Tibial nerve (tissue), 4 donors: ENCODE measurements at regions not wholly inside any gene's neighbourhood (a gene's known extent, or its start where the extent isn't known, plus 50 kb on each side); places are given as distances from the start of the nearest gene placed in this dataset.

Source experiments
- DNase-seq, 2 donors: peaks; one replicate each; pipeline ENCODE4 v3.0.0-alpha.2; 2019; ENCODE audit warnings: low spot score in 2 of 2
- H3K27ac ChIP-seq, 4 donors: fragments of 200-600 bp; sonication (generic) in 3 of 4; one replicate each; pipeline ENCODE4 v1.5.1; 2017 to 2019; ENCODE audit warnings: mild to moderate bottlenecking in 1 of 4
- H3K27me3 ChIP-seq, 2 donors: fragments of 200-600 bp; sonication (generic) in 1 of 2; one replicate each; pipeline versions ENCODE4 v1.5.1 to v1.6.0; 2017 to 2019
- H3K36me3 ChIP-seq, 3 donors: fragments of 200-600 bp; sonication (generic); one replicate each; pipeline ENCODE4 v1.5.1; 2018 to 2019
- H3K4me1 ChIP-seq, 4 donors: fragments of 200-600 bp; sonication (generic) in 3 of 4; one replicate each; pipeline ENCODE4 v1.5.1; 2017 to 2019
- H3K4me3 ChIP-seq, 4 donors: fragments of 200-600 bp; sonication (generic) in 3 of 4; one replicate each; pipeline ENCODE4 v1.5.1; 2017 to 2019; ENCODE audit warnings: mild to moderate bottlenecking in 1 of 4, moderate library complexity in 1 of 4
- H3K9me3 ChIP-seq, 4 donors: fragments of 200-600 bp; sonication (generic) in 3 of 4; one replicate each; pipeline ENCODE4 v1.5.1; 2017 to 2019
- CTCF ChIP-seq, 5 experiments: fragments of 200-600 bp in 3 of 5; fragments of 450-650 bp in 2 of 5; sonication (generic) in 3 of 5; IDR thresholded peaks; one replicate each; pipeline ENCODE4 v1.5.1; 2016 to 2019; ENCODE audit warnings: antibody characterized with exemption in 5 of 5, mild to moderate bottlenecking in 3 of 5, moderate library complexity in 2 of 5
- EP300 ChIP-seq, 2 donors: sonication (generic); formaldehyde crosslinking; IDR thresholded peaks; one replicate each; pipeline ENCODE4 v1.6.1; 2017; ENCODE audit warnings: antibody characterized with exemption in 2 of 2, mild to moderate bottlenecking in 1 of 2
- POLR2A ChIP-seq, 2 donors: fragments of 450-650 bp; IDR thresholded peaks; one replicate each; pipeline ENCODE4 v1.6.1; 2017; ENCODE audit warnings: antibody characterized with exemption in 2 of 2, mild to moderate bottlenecking in 2 of 2, moderate library complexity in 2 of 2
- WGBS, 2 donors: methylation state at CpG; one replicate each; pipeline ENCODE4 v1.1.5; 2018; 5-methylcytosine and 5-hydroxymethylcytosine counted together

DNA sequence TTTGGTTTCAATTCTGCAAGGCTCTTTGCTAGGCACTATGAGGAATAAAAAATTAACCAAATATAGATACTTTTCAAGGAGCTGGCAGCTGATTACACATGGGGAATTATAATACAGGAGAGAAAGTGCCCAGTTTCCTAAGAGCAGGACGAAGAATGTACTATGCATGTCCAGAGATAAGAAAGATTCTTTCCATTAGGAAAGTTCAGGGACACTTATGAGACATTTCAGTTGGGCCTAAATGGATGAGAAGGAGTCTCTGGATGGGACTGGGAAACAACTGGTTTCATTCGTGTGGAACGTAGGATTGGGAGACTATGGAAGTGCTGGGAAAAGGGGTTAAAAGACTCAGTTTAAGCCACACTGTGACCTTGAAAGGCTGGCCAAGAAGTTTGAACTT, 63.5 kb upstream of the MROH9 start:
- Histone ChIP-seq H3K4me3 (no peak overlapping the region), H3K27me3 (no peaks in the 10 kb centered on the region), H3K4me1 (peaks cover 0 to 16% (median 0%) of the 10 kb centered on the region in 4 donors), H3K36me3 (no peaks in the 10 kb centered on the region), H3K9me3 (no peaks in the 10 kb centered on the region), H3K27ac (peak overlapping the region in 2 of 4 donors; percentile 18 to 66)
- WGBS, 2 donors = 63 to 65% methylated on average over 3 of the region's 3 CpGs
- TF ChIP-seq EP300 (IDR thresholded peaks at IDR 0.05) = no peak
- TF ChIP-seq POLR2A (IDR thresholded peaks at IDR 0.05) = no peak
- no peak for TF ChIP-seq CTCF (IDR thresholded peaks at IDR 0.05)
- DNase-seq = no peak

DNA sequence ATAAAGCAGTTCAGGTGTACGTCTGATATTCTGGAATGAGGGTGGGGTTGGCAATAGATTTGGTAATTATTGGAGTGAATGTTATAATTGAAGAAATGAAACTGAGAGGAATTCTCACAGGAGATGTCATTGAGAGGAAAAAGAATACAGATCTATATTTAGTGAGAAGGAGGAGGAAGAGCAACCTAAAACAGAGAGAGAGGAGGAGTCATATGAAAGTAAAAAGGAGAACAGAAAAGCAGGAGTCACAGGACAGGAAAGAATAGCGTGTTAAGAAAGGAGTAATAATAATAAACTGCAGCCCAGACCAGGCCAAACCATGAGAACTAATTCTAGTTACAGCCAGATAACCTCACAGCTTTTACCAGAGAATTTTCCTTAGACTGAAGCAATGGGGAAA, 62.7 kb upstream of the MROH9 start:
- no peak overlapping the region for H3K4me3 ChIP-seq
- 54 to 56% methylated on average over 2 of the region's 2 CpGs for WGBS, 2 donors
- no peak for DNase-seq
- peaks cover 0 to 16% (median 0%) of the 10 kb centered on the region in 4 donors for H3K4me1 ChIP-seq
- no peaks in the 10 kb centered on the region for H3K27me3 ChIP-seq
- no peaks in the 10 kb centered on the region for H3K9me3 ChIP-seq
- H3K36me3 ChIP-seq = no peaks in the 10 kb centered on the region
- peak overlapping the region in 1 of 4 donors; percentile 66 for H3K27ac ChIP-seq
- TF ChIP-seq CTCF (IDR thresholded peaks at IDR 0.05) (no peak), POLR2A (IDR thresholded peaks at IDR 0.05) (no peak)

- H3K4me1 ChIP-seq = peaks cover 0 to 16% (median 0%) of the 10 kb centered on the region in 4 donors
- H3K36me3 ChIP-seq = no peaks in the 10 kb centered on the region
- H3K27ac ChIP-seq = no peak overlapping the region
- no peak for DNase-seq
- no peak overlapping the region for H3K4me3 ChIP-seq
- WGBS, 2 donors = 46 to 51% methylated on average over 1 of the region's 1 CpG
- H3K27me3 ChIP-seq = no peaks in the 10 kb centered on the region
- TF ChIP-seq CTCF (IDR thresholded peaks at IDR 0.05) = no peak
- no peak for TF ChIP-seq POLR2A (IDR thresholded peaks at IDR 0.05)
- TF ChIP-seq EP300 (IDR thresholded peaks at IDR 0.05) = no peak
- H3K9me3 ChIP-seq = no peaks in the 10 kb centered on the region
Observed at GRCh38 chr1:170874671-170875070, 60.7 kb upstream of the MROH9 start.

DNA sequence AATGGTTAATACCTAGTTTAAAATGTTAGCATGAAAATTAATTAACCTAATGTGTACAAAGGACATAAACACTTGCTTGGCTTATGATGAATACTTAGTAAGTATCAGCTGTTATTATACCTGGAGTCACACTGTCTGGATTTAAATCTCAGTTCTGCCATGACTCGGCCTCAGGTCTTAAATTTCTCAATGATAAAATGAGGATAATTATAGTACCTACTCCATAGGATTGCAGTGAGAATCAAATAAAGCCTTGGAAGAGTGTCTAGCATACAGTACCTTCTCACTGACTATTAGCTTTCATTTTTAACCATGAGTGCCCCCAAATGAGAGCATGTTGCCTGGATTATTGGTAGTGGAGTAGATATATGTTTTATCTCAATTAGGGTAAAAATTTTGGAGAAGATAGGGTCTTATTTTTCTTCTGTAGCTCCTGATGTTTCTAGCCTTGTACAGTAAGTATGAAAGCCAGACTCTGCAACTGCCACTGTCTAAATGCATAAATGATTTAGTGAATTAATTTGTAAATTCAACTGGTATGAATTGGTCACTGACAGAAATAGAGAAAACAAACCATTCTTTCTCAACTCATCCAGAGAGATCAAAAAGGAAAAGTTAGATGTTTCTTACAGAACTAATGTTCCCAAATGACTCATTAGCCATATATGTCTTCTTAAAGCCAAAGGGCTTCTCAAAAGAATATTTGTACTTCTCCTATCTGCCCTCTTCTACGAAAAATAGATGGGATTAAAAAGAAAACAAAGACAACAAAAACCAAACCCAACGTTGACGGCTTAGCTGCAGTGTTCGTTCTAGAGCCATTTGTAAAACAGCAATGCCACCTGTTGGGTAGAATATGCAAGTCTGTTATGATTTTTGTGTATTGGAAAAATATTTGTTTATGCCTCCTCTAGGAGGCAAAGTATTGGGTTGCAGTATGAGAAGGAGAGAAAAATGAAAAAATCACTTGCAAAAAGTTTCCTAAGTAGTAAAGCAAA, 53.8 kb upstream of the MROH9 start:
- Histone ChIP-seq H3K27ac (peak overlapping the region in 2 of 4 donors; percentile 21 to 50), H3K4me1 (peaks cover 0 to 8% (median 0%) of the 10 kb centered on the region in 4 donors), H3K9me3 (peaks cover 0 to 5% (median 0%) of the 10 kb centered on the region in 4 donors), H3K4me3 (peak overlapping the region in 1 of 4 donors; percentile 22), H3K27me3 (no peaks in the 10 kb centered on the region), H3K36me3 (no peaks in the 10 kb centered on the region)
- TF ChIP-seq CTCF (IDR thresholded peaks at IDR 0.05) = peak; percentile 33 to 81 (median 48)
- no peak for TF ChIP-seq EP300 (IDR thresholded peaks at IDR 0.05)
- peak in 1 of 2 donors; percentile 32 for DNase-seq
- WGBS, 2 donors = 19 to 22% methylated on average over 5 of the region's 5 CpGs
